Ishikawa (cell line): ENCODE measurements at regions not wholly inside any gene's neighbourhood (a gene's known extent, or its start where the extent isn't known, plus 50 kb on each side); places are given as distances from the start of the nearest gene placed in this dataset.

Experiments used
- CEBPB ChIP-seq: IDR thresholded peaks from 2 replicates; pipeline ENCODE4 v1.6.1; 2012
- CREB1 ChIP-seq: IDR thresholded peaks from 2 replicates; pipeline ENCODE4 v1.6.1; 2012; ENCODE audit warnings: low read depth
- EGR1 ChIP-seq: IDR thresholded peaks from 2 replicates; pipeline ENCODE4 v1.6.1; 2012
- EP300 ChIP-seq: IDR thresholded peaks from 2 replicates; pipeline ENCODE4 v1.6.1; 2012; ENCODE audit warnings: borderline replicate concordance
- FOXM1 ChIP-seq: IDR thresholded peaks from 2 replicates; pipeline ENCODE4 v1.6.1; 2012; ENCODE audit warnings: low read depth, borderline replicate concordance
- MAX ChIP-seq: IDR thresholded peaks from 2 replicates; pipeline ENCODE4 v1.6.1; 2012
- NFIC ChIP-seq: IDR thresholded peaks from 2 replicates; pipeline ENCODE4 v1.6.1; 2012
- RAD21 ChIP-seq: IDR thresholded peaks from 2 replicates; pipeline ENCODE4 v1.6.1; 2012; ENCODE audit warnings: low read depth
- REST ChIP-seq: IDR thresholded peaks from 2 replicates; pipeline ENCODE4 v1.6.1; 2012; ENCODE audit warnings: low read depth, mild to moderate bottlenecking
- TAF1 ChIP-seq: IDR thresholded peaks from 2 replicates; pipeline ENCODE4 v1.6.1; 2012; ENCODE audit warnings: low read depth, mild to moderate bottlenecking
- TCF12 ChIP-seq: IDR thresholded peaks from 2 replicates; pipeline ENCODE4 v1.6.1; 2012; ENCODE audit warnings: low read depth
- TEAD4 ChIP-seq: IDR thresholded peaks from 2 replicates; pipeline ENCODE4 v1.6.1; 2012
- USF1 ChIP-seq: IDR thresholded peaks from 2 replicates; pipeline ENCODE4 v1.6.1; 2012
- YY1 ChIP-seq: IDR thresholded peaks from 2 replicates; pipeline ENCODE4 v1.6.1; 2012; ENCODE audit warnings: low read depth
- ZBTB7A ChIP-seq: IDR thresholded peaks from 2 replicates; pipeline ENCODE4 v1.6.1; 2012; ENCODE audit warnings: low read depth

GRCh38 chr2:24439971-24440340, 51.1 kb upstream of the NCOA1 start:
- TF ChIP-seq YY1 (no peak), EGR1 (no peak), USF1 (no peak), RAD21 (no peak), NFIC (no peak), CREB1 (no peak), MAX (no peak), REST (no peak), TCF12 (no peak), TAF1 (no peak), FOXM1 (no peak), CEBPB (no peak)

DNA sequence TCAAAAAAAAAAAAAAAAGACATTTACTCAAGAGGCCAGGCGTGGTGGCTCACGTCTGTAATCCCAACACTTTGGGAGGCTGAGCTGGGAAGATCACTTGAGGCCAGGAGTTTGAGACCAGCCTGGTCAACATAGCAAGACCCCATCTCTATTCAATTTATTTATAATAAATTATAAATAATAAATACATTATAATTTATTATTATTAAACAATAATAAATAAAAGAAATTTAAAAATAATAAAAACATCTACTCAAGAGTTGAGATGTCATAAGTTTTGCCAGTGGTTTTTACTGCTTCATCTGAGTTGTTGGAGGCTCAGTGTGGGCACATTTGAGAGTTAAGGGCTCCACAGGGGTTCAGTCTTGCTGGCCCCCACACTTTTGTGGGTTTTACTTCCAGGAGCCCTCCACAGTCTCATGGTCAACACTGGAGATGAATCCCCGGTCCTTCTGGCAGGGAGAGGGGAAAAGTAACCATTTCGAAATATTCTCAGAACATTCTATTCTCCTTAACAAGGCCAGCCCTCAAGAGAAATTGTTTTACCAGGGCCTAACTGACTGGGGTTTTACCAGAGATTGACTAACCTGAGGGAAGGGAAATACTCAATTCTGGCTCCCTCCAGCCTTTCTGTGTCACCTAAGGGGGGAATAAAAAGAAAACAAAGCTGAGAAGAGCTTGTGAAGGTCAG, 51.6 kb upstream of the NCOA1 start:
- TF ChIP-seq EGR1 (no peak), TAF1 (no peak), REST (no peak), FOXM1 (no peak), MAX (no peak), EP300 (no peak), NFIC (no peak), CREB1 (no peak)

GRCh38 chr2:24438106-24438505, 52.9 kb upstream of the NCOA1 start:
- TF ChIP-seq CEBPB (no peak), REST (no peak), FOXM1 (no peak), RAD21 (no peak), EP300 (no peak), TCF12 (no peak), MAX (no peak), EGR1 (no peak), TAF1 (no peak), TEAD4 (no peak), ZBTB7A (no peak), CREB1 (no peak), NFIC (no peak), YY1 (no peak), USF1 (no peak)

DNA sequence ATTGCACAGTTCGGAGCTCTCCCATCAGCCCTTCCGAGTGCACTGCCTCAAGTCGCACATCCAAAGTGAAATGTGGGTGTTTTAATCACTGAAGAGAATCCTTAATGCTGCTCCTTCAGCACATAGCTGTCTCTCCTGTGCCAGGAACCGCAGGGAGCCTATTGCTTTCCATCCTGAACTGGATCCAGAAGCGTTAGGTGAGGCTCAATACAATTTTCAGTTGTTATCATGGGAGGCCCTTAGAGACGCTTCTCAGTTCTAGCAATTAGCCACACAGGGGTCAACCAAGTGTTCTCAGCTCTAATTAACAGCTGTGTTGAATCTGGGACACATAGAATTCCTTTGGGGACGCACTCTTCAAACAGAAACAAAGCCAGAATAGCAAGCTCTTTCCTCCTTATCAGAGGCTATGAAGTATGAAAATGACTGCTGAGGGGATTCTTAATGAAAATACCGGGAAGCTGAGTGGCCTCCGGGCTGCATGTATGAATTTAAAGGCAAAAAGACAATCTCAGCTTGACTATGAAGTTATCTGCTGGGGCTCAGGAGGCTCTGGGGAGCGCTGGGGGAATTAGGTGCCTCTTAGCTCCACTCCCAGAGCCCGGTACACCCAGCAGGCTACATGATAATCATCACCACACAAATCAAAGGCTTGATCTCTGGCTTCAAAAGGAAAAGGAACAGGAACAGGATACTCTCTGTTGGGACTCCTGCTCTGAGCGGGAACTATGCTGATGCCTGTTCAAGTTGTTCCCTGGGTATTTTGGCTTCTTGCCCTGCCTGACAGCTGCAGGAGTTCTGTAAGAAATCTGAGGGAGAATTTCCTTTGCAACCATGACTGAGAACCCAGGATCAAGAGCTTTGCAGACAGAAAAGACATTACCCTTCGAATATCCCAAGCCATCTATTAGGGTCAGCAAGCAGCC, 55.4 kb upstream of the NCOA1 start:
- TF ChIP-seq USF1 = no peak
- no peak for TF ChIP-seq TAF1
- no peak for TF ChIP-seq CREB1
- TF ChIP-seq MAX = no peak
- 0 out of 2 replicates have a peak, but pooled peaks have one; percentile 24 for TF ChIP-seq NFIC
- TF ChIP-seq REST = no peak
